Uterus (tissue), 2 donors: ENCODE measurements at regions not wholly inside any gene's neighbourhood (a gene's known extent, or its start where the extent isn't known, plus 50 kb on each side); places are given as distances from the start of the nearest gene placed in this dataset.

Source experiments
- CTCF ChIP-seq, 4 experiments: fragments of 200-600 bp in 2 of 4; fragments of 450-650 bp in 2 of 4; sonication (generic) in 2 of 4; IDR thresholded peaks; one replicate each; pipeline ENCODE4 v1.5.1; 2016 to 2019; ENCODE audit warnings: antibody characterized with exemption in 4 of 4, mild to moderate bottlenecking in 2 of 4, moderate library complexity in 1 of 4
- POLR2A ChIP-seq, 2 donors: fragments of 450-650 bp; IDR thresholded peaks; one replicate each; pipeline ENCODE4 v1.6.1; 2016; ENCODE audit warnings: antibody characterized with exemption in 2 of 2, mild to moderate bottlenecking in 1 of 2, moderate library complexity in 1 of 2

GRCh38 chr2:129565551-129566109 is 413.8 kb upstream of the RAB6C start:
- no peak for TF ChIP-seq CTCF (IDR thresholded peaks at IDR 0.05)
- no peak for TF ChIP-seq POLR2A (IDR thresholded peaks at IDR 0.05)
